Ishikawa (cell line): ENCODE measurements at regions not wholly inside any gene's neighbourhood (a gene's known extent, or its start where the extent isn't known, plus 50 kb on each side); places are given as distances from the start of the nearest gene placed in this dataset.

Source experiments
- CEBPB ChIP-seq: IDR thresholded peaks from 2 replicates; pipeline ENCODE4 v1.6.1; 2012
- CREB1 ChIP-seq: IDR thresholded peaks from 2 replicates; pipeline ENCODE4 v1.6.1; 2012; ENCODE audit warnings: low read depth
- EGR1 ChIP-seq: IDR thresholded peaks from 2 replicates; pipeline ENCODE4 v1.6.1; 2012
- EP300 ChIP-seq: IDR thresholded peaks from 2 replicates; pipeline ENCODE4 v1.6.1; 2012; ENCODE audit warnings: borderline replicate concordance
- FOXM1 ChIP-seq: IDR thresholded peaks from 2 replicates; pipeline ENCODE4 v1.6.1; 2012; ENCODE audit warnings: low read depth, borderline replicate concordance
- MAX ChIP-seq: IDR thresholded peaks from 2 replicates; pipeline ENCODE4 v1.6.1; 2012
- NFIC ChIP-seq: IDR thresholded peaks from 2 replicates; pipeline ENCODE4 v1.6.1; 2012
- RAD21 ChIP-seq: IDR thresholded peaks from 2 replicates; pipeline ENCODE4 v1.6.1; 2012; ENCODE audit warnings: low read depth
- REST ChIP-seq: IDR thresholded peaks from 2 replicates; pipeline ENCODE4 v1.6.1; 2012; ENCODE audit warnings: low read depth, mild to moderate bottlenecking
- TAF1 ChIP-seq: IDR thresholded peaks from 2 replicates; pipeline ENCODE4 v1.6.1; 2012; ENCODE audit warnings: low read depth, mild to moderate bottlenecking
- TCF12 ChIP-seq: IDR thresholded peaks from 2 replicates; pipeline ENCODE4 v1.6.1; 2012; ENCODE audit warnings: low read depth
- TEAD4 ChIP-seq: IDR thresholded peaks from 2 replicates; pipeline ENCODE4 v1.6.1; 2012
- USF1 ChIP-seq: IDR thresholded peaks from 2 replicates; pipeline ENCODE4 v1.6.1; 2012
- YY1 ChIP-seq: IDR thresholded peaks from 2 replicates; pipeline ENCODE4 v1.6.1; 2012; ENCODE audit warnings: low read depth
- ZBTB7A ChIP-seq: IDR thresholded peaks from 2 replicates; pipeline ENCODE4 v1.6.1; 2012; ENCODE audit warnings: low read depth

- TF ChIP-seq MAX, result no peak
- no peak for TF ChIP-seq RAD21
Observed at GRCh38 chr2:239811111-239811781, 213.9 kb downstream of the NDUFA10 start.

GRCh38 chr2:239809391-239809790 lies 215.8 kb downstream of the NDUFA10 start:
- no peak for TF ChIP-seq REST
- TF ChIP-seq USF1, result no peak
- no peak for TF ChIP-seq YY1
- no peak for TF ChIP-seq TCF12
- no peak for TF ChIP-seq TEAD4
- TF ChIP-seq RAD21, result no peak
- no peak for TF ChIP-seq TAF1
- TF ChIP-seq EGR1, result no peak
- no peak for TF ChIP-seq ZBTB7A
- no peak for TF ChIP-seq CEBPB
- no peak for TF ChIP-seq FOXM1
- no peak for TF ChIP-seq NFIC
- no peak for TF ChIP-seq CREB1
- TF ChIP-seq EP300, result no peak
- TF ChIP-seq MAX, result no peak

- no peak for TF ChIP-seq ZBTB7A
Observed at GRCh38 chr2:239807568-239807967, 217.6 kb downstream of the NDUFA10 start.

- TF ChIP-seq FOXM1, result no peak
Observed at GRCh38 chr2:239806758-239807434, 218.2 kb downstream of the NDUFA10 start.

- TF ChIP-seq YY1 (no peak), NFIC (no peak)
Observed at GRCh38 chr2:239806276-239806675, 218.9 kb downstream of the NDUFA10 start.

GRCh38 chr2:239805414-239805813 lies 219.7 kb downstream of the NDUFA10 start:
- TF ChIP-seq EGR1, result no peak
- TF ChIP-seq MAX, result no peak
- TF ChIP-seq ZBTB7A, result no peak
- TF ChIP-seq USF1, result no peak
- no peak for TF ChIP-seq YY1
- no peak for TF ChIP-seq REST
- no peak for TF ChIP-seq FOXM1
- TF ChIP-seq CREB1, result no peak
- no peak for TF ChIP-seq TCF12
- no peak for TF ChIP-seq TAF1
- no peak for TF ChIP-seq TEAD4
- TF ChIP-seq CEBPB, result no peak
- no peak for TF ChIP-seq NFIC
- TF ChIP-seq EP300, result no peak
- no peak for TF ChIP-seq RAD21

GRCh38 chr2:239805043-239805329 lies 220.2 kb downstream of the NDUFA10 start:
- no peak for TF ChIP-seq TAF1
- no peak for TF ChIP-seq CEBPB
- no peak for TF ChIP-seq ZBTB7A
- TF ChIP-seq CREB1, result no peak
- TF ChIP-seq REST, result no peak
